Limb (tissue), 2 donors: ENCODE measurements at regions not wholly inside any gene's neighbourhood (a gene's known extent, or its start where the extent isn't known, plus 50 kb on each side); places are given as distances from the start of the nearest gene placed in this dataset.
"Not testable (repeated sequence)": the region's sequence is repeated elsewhere in the genome, so short reads cannot be mapped to it uniquely, and the experiment has no call there.

ENCODE experiments used
- DNase-seq, 2 donors: peaks; one replicate each; pipeline ENCODE4 v3.0.0-alpha.2; 2016; ENCODE audit errors: extremely low spot score in 2 of 2

- DNase-seq, result no peak
Measured at GRCh38 chr3:159219231-159219630, 417.4 kb downstream of the MFSD1 start.

GRCh38 chr3:159221335-159221734 lies 419.5 kb downstream of the MFSD1 start:
- DNase-seq, result no peak

- no peak for DNase-seq
Measured at GRCh38 chr3:159229116-159229680, 427.3 kb downstream of the MFSD1 start.

- DNase-seq, result no peak
Measured at GRCh38 chr3:159232966-159233365, 431.1 kb downstream of the MFSD1 start.

- no peak for DNase-seq
Measured at GRCh38 chr3:159233734-159234133, 431.9 kb downstream of the MFSD1 start.

- DNase-seq, result no peak
Measured at GRCh38 chr3:159234306-159234705, 432.5 kb downstream of the MFSD1 start.

- no peak for DNase-seq
Measured at GRCh38 chr3:159236321-159236720, 434.5 kb downstream of the MFSD1 start.

- DNase-seq, result no peak
Measured at GRCh38 chr3:159237226-159237625, 435.4 kb downstream of the MFSD1 start.

GRCh38 chr3:159238646-159239045 lies 436.8 kb downstream of the MFSD1 start:
- no peak for DNase-seq

GRCh38 chr3:159239059-159239458 lies 437.2 kb downstream of the MFSD1 start:
- DNase-seq, result no peak

GRCh38 chr3:159244933-159245332 lies 443.1 kb downstream of the MFSD1 start:
- no peak for DNase-seq

GRCh38 chr3:159245871-159246270 lies 444.0 kb downstream of the MFSD1 start:
- DNase-seq, result no peak

- no peak for DNase-seq
Measured at GRCh38 chr3:159246385-159246784, 444.5 kb downstream of the MFSD1 start.

- DNase-seq, result no peak
Measured at GRCh38 chr3:159249472-159250174, 447.8 kb downstream of the MFSD1 start.

GRCh38 chr3:159250961-159251360 lies 449.1 kb downstream of the MFSD1 start:
- DNase-seq, result no peak

GRCh38 chr3:159252274-159252673 lies 450.4 kb downstream of the MFSD1 start:
- DNase-seq, result no peak

GRCh38 chr3:159252772-159253384 lies 451.0 kb downstream of the MFSD1 start:
- DNase-seq, result no peak

GRCh38 chr3:159253860-159254259 lies 452.0 kb downstream of the MFSD1 start:
- DNase-seq, result no peak

- no peak for DNase-seq
Measured at GRCh38 chr3:159257954-159258353, 456.1 kb downstream of the MFSD1 start.

GRCh38 chr3:159258934-159259333 lies 457.1 kb downstream of the MFSD1 start:
- DNase-seq, result no peak

GRCh38 chr3:159260049-159260662 lies 458.3 kb downstream of the MFSD1 start:
- peak; percentile 51 to 74 for DNase-seq

- DNase-seq, result not testable (repeated sequence)
Measured at GRCh38 chr3:159261333-159261732, 459.5 kb downstream of the MFSD1 start.
